GM12872 (cell line): ENCODE measurements at regions not wholly inside any gene's neighbourhood (a gene's known extent, or its start where the extent isn't known, plus 50 kb on each side); places are given as distances from the start of the nearest gene placed in this dataset.

Experiments
- CTCF ChIP-seq: IDR thresholded peaks from 3 replicates; pipeline ENCODE4 v1.5.1; 2011; ENCODE audit warnings: low read depth, mild to moderate bottlenecking, low read length, moderate library complexity; ENCODE audit not compliant: insufficient read depth

GRCh38 chr5:124259017-124259416 is 487.4 kb downstream of the ZNF608 start:
- no peak for TF ChIP-seq CTCF

GRCh38 chr5:124257048-124257447 is 489.4 kb downstream of the ZNF608 start:
- TF ChIP-seq CTCF = no peak

GRCh38 chr5:124253203-124253810 is 493.1 kb downstream of the ZNF608 start:
- TF ChIP-seq CTCF = no peak

- no peak for TF ChIP-seq CTCF
Observed at GRCh38 chr5:124252747-124253146, 493.7 kb downstream of the ZNF608 start.

GRCh38 chr5:124252191-124252638 is 494.2 kb downstream of the ZNF608 start:
- TF ChIP-seq CTCF = no peak

GRCh38 chr5:124245276-124245675 is 501.2 kb downstream of the ZNF608 start:
- no peak for TF ChIP-seq CTCF

- TF ChIP-seq CTCF = no peak
Observed at GRCh38 chr5:124240732-124241131, 505.7 kb downstream of the ZNF608 start.
